PC-3 (cell line): ENCODE measurements at regions not wholly inside any gene's neighbourhood (a gene's known extent, or its start where the extent isn't known, plus 50 kb on each side); places are given as distances from the start of the nearest gene placed in this dataset.

ENCODE experiments used
- ATAC-seq: fragments of 200-7000 bp; cut with Tn5 transposase; 2 replicates; pipeline ENCODE4 v1.9.1; 2020; ENCODE audit warnings: mild to moderate bottlenecking, moderate library complexity
- BruUV-seq: library from RNA; stranded (reverse); fragments of 400-500 nt; replicated peaks from 2 replicates; lab custom pipeline; 2021; lab: Mats Ljungman, UMichigan
- CTCF ChIA-PET: fragments of 300-600 bp; sonication (Branson Sonifier 250); formaldehyde crosslinking; loops from one replicate; lab custom pipeline; 2022; ENCODE audit warnings: antibody characterized with exemption; lab: Charles Lee
- POLR2A ChIA-PET: fragments of 300-600 bp; sonication (Branson Sonifier 250); formaldehyde crosslinking; loops from one replicate; lab custom pipeline; 2022; ENCODE audit warnings: antibody characterized with exemption; ENCODE audit not compliant: unreplicated experiment; lab: Charles Lee
- DNase-seq: peaks from one replicate; pipeline ENCODE4 v3.0.0-alpha.2; 2015
- H2AFZ ChIP-seq: fragments of 300-600 bp; sonication (generic); 2 replicates; pipeline ENCODE4 v1.6.0; 2016; ENCODE audit warnings: antibody characterized with exemption, low read length
- H3F3A ChIP-seq: fragments of 300-600 bp; sonication (generic); one replicate; pipeline ENCODE4 v1.6.0; 2017; ENCODE audit warnings: antibody characterized with exemption, low read length, control low read depth, mild to moderate bottlenecking; ENCODE audit not compliant: unreplicated experiment
- H3K27ac ChIP-seq: fragments of 300-600 bp; sonication (generic); 2 replicates; pipeline ENCODE4 v1.5.1; 2016; ENCODE audit warnings: mild to moderate bottlenecking, low read length
- H3K27me3 ChIP-seq: fragments of 300-600 bp; sonication (generic); 2 replicates; pipeline ENCODE4 v1.6.1; 2016; ENCODE audit warnings: low read length, mixed read lengths
- H3K36me3 ChIP-seq: fragments of 300-600 bp; sonication (generic); 2 replicates; pipeline ENCODE4 v1.6.1; 2016; ENCODE audit warnings: low read depth, mixed run types, low read length, mixed read lengths
- H3K4me1 ChIP-seq: fragments of 300-600 bp; sonication (generic); 2 replicates; pipeline ENCODE4 v1.5.1; 2016; ENCODE audit warnings: low read length; ENCODE audit not compliant: insufficient read depth
- H3K4me2 ChIP-seq: fragments of 300-600 bp; sonication (generic); 2 replicates; pipeline ENCODE4 v1.6.0; 2016; ENCODE audit warnings: low read length
- H3K4me3 ChIP-seq: fragments of 300-600 bp; sonication (generic); 2 replicates; pipeline ENCODE4 v1.5.1; 2016; ENCODE audit warnings: mild to moderate bottlenecking, low read length, mixed read lengths
- H3K79me2 ChIP-seq: fragments of 300-600 bp; sonication (generic); 2 replicates; pipeline ENCODE4 v1.6.1; 2017; ENCODE audit warnings: low read length, mixed read lengths
- H3K9ac ChIP-seq: fragments of 300-600 bp; sonication (generic); 2 replicates; pipeline ENCODE4 v1.6.0; 2016; ENCODE audit warnings: mild to moderate bottlenecking, low read length
- H3K9me2 ChIP-seq: fragments of 300-600 bp; sonication (generic); replicated peaks from 2 replicates; pipeline ENCODE4 v1.6.1; 2016; ENCODE audit warnings: mixed run types, low read length, mixed read lengths
- H3K9me3 ChIP-seq: fragments of 300-600 bp; sonication (generic); 2 replicates; pipeline ENCODE4 v1.6.1; 2016; ENCODE audit warnings: low read length, mixed read lengths
- H4K20me1 ChIP-seq: fragments of 300-600 bp; sonication (generic); 2 replicates; pipeline ENCODE4 v1.6.1; 2016; ENCODE audit warnings: low read length, mixed read lengths
- CTCF ChIP-seq: fragments of 300-600 bp; sonication (generic); conservative IDR thresholded peaks from 2 replicates; pipeline ENCODE4 v1.5.1; 2017; ENCODE audit warnings: antibody characterized with exemption, low read depth, mild to moderate bottlenecking, low read length
- EZH2 ChIP-seq: fragments of 300-600 bp; sonication (generic); IDR thresholded peaks from one replicate; pipeline ENCODE4 v1.6.1; 2017; ENCODE audit warnings: antibody characterized with exemption, mild to moderate bottlenecking, low read length; ENCODE audit not compliant: unreplicated experiment
- EZH2phosphoT487 ChIP-seq: fragments of 300-600 bp; sonication (generic); IDR thresholded peaks from 2 replicates; pipeline ENCODE4 v1.6.1; 2018; ENCODE audit warnings: mild to moderate bottlenecking, antibody characterized with exemption, low read length, borderline replicate concordance
- intact Hi-C: fragments of 100-400 bp; cut with micrococcal nuclease; formaldehyde crosslinking; loops from 2 replicates; pipeline ENCODE4 v1.9.0; 2023

GRCh38 chr3:145716519-145716918 is 444.5 kb downstream of the PLOD2 start:
- CTCF ChIA-PET = no interaction called here
- POLR2A ChIA-PET = no interaction called here
- Histone ChIP-seq H3K9me3 (no peaks in the 10 kb centered on the region), H3K9ac (no peak overlapping the region), H3K36me3 (no peaks in the 10 kb centered on the region), H3F3A (no peaks in the 10 kb centered on the region), H3K4me2 (no peak overlapping the region), H3K4me3 (no peak overlapping the region), H2AFZ (no peak overlapping the region), H3K79me2 (no peaks in the 10 kb centered on the region), H3K9me2 (no peaks in the 10 kb centered on the region), H3K27ac (no peak overlapping the region), H3K27me3 (no peaks in the 10 kb centered on the region), H3K4me1 (no peaks in the 10 kb centered on the region), H4K20me1 (no peaks in the 10 kb centered on the region)
- no TSS peak for BruUV-seq
- DNase-seq (no peak), ATAC-seq (no peak)
- intact Hi-C loops = no loop called here
- TF ChIP-seq EZH2 = no peak
- TF ChIP-seq CTCF = no peak
- TF ChIP-seq EZH2phosphoT487 = no peak

- CTCF ChIA-PET = no interaction called here
- no peak for ATAC-seq
- POLR2A ChIA-PET = no interaction called here
Measured at GRCh38 chr3:145719114-145719513, 441.9 kb downstream of the PLOD2 start.

More at GRCh38 chr3:145719114-145719513, 441.9 kb downstream of the PLOD2 start:
- Histone ChIP-seq H3F3A (no peaks in the 10 kb centered on the region), H3K9ac (no peak overlapping the region), H3K36me3 (no peaks in the 10 kb centered on the region), H3K27me3 (no peaks in the 10 kb centered on the region), H3K27ac (no peak overlapping the region), H3K4me2 (no peak overlapping the region), H4K20me1 (no peaks in the 10 kb centered on the region), H3K4me1 (no peaks in the 10 kb centered on the region), H3K9me3 (no peaks in the 10 kb centered on the region), H3K79me2 (no peaks in the 10 kb centered on the region), H2AFZ (no peak overlapping the region), H3K4me3 (no peak overlapping the region), H3K9me2 (no peaks in the 10 kb centered on the region)
- no peak for DNase-seq
- intact Hi-C loops = no loop called here
- TF ChIP-seq CTCF = no peak
- no peak for TF ChIP-seq EZH2phosphoT487
- TF ChIP-seq EZH2 = no peak
- no TSS peak for BruUV-seq
